Lung (tissue), 11 donors: ENCODE measurements at regions not wholly inside any gene's neighbourhood (a gene's known extent, or its start where the extent isn't known, plus 50 kb on each side); places are given as distances from the start of the nearest gene placed in this dataset.
"Not testable (repeated sequence)": the region's sequence is repeated elsewhere in the genome, so short reads cannot be mapped to it uniquely, and the experiment has no call there.

Source experiments
- ATAC-seq: fragments of 200-7000 bp; cut with Tn5 transposase; one replicate; pipeline ENCODE4 v1.9.1; 2020; ENCODE audit warnings: moderate number of reproducible peaks; ENCODE audit not compliant: insufficient read depth, low FRiP score
- DNase-seq, 3 donors: peaks; one replicate each; pipeline ENCODE4 v3.0.0-alpha.2; 2013 to 2017
- H3K27ac ChIP-seq, 2 donors: one replicate each; pipeline ENCODE4 v1.5.1; 2013; ENCODE audit warnings: mild to moderate bottlenecking in 2 of 2, moderate library complexity in 2 of 2, control low read depth in 1 of 2, inconsistent platforms in 1 of 2, low read depth in 1 of 2, low read length in 1 of 2
- H3K27me3 ChIP-seq, 3 donors: one replicate each; pipeline ENCODE4 v1.5.1; 2013; ENCODE audit warnings: low read length in 2 of 3; ENCODE audit not compliant: control insufficient read depth in 3 of 3, insufficient read depth in 3 of 3
- H3K36me3 ChIP-seq, 4 donors: one replicate each; pipeline ENCODE4 v1.5.1; 2013; ENCODE audit warnings: low read length in 4 of 4, mild to moderate bottlenecking in 1 of 4, moderate library complexity in 1 of 4; ENCODE audit not compliant: control insufficient read depth in 4 of 4, insufficient read depth in 4 of 4
- H3K4me1 ChIP-seq, 5 donors: one replicate each; pipeline ENCODE4 v1.5.1; 2013; ENCODE audit warnings: low read length in 5 of 5, mild to moderate bottlenecking in 2 of 5, moderate library complexity in 1 of 5; ENCODE audit not compliant: control insufficient read depth in 5 of 5, insufficient read depth in 5 of 5
- H3K4me3 ChIP-seq: one replicate; pipeline ENCODE4 v1.5.1; 2013; ENCODE audit warnings: mild to moderate bottlenecking, control low read depth, moderate library complexity
- H3K9ac ChIP-seq, 2 donors: one replicate each; pipeline ENCODE4 v1.5.1; 2013; ENCODE audit warnings: low read length in 2 of 2, control low read depth in 1 of 2; ENCODE audit not compliant: insufficient read depth in 1 of 2
- H3K9me3 ChIP-seq, 4 donors: one replicate each; pipeline ENCODE4 v1.5.1; 2013; ENCODE audit warnings: low read length in 3 of 4, mild to moderate bottlenecking in 1 of 4, moderate library complexity in 1 of 4; ENCODE audit not compliant: control insufficient read depth in 4 of 4, insufficient read depth in 3 of 4
- CTCF ChIP-seq: IDR thresholded peaks from 2 replicates; pipeline ENCODE4 v1.5.1; 2012; ENCODE audit warnings: mild to moderate bottlenecking; ENCODE audit errors: control extremely low read depth, extremely low read depth
- whole genome bisulfite sequencing, 2 donors: extraction: QIAGEN DNeasy Blood & Tissue Kit; methylation state at CpG; one replicate each; pipeline ENCODE4 v1.1.7; 2013; 5-methylcytosine and 5-hydroxymethylcytosine counted together
- donor health status: control.
- donor health status: control.
- donor health status: Bipolar disorder and iron deficiency.
- donor health status: healthy.
- donor health status: DM: yes; HTN: yes; CAD: no.

GRCh38 chr2:133641942-133642725, 73.9 kb upstream of the NCKAP5 start:
- H3K27ac ChIP-seq, result no peak overlapping the region
- H3K4me1 ChIP-seq, result peaks cover 0 to 19% (median 3%) of the 10 kb centered on the region in 5 donors
- H3K27me3 ChIP-seq, result no peaks in the 10 kb centered on the region
- no peak for ATAC-seq
- H3K9me3 ChIP-seq, result no peaks in the 10 kb centered on the region
- no peak for TF ChIP-seq CTCF
- DNase-seq, result no peak
- no peaks in the 10 kb centered on the region for H3K36me3 ChIP-seq
- peak overlapping the region in 1 of 2 donors; percentile 51 for H3K9ac ChIP-seq
- 77 to 82% methylated on average over 5 of the region's 5 CpGs for WGBS, 2 donors
- no peak overlapping the region for H3K4me3 ChIP-seq

- peaks cover 0 to 19% (median 3%) of the 10 kb centered on the region in 5 donors for H3K4me1 ChIP-seq
- H3K36me3 ChIP-seq, result no peaks in the 10 kb centered on the region
- H3K27me3 ChIP-seq, result no peaks in the 10 kb centered on the region
- peak in 2 of 3 donors; percentile 86 to 87 for DNase-seq
- no peak for TF ChIP-seq CTCF
- peak overlapping the region in 1 of 2 donors; percentile 51 for H3K9ac ChIP-seq
- no peak overlapping the region for H3K27ac ChIP-seq
- no peaks in the 10 kb centered on the region for H3K9me3 ChIP-seq
- H3K4me3 ChIP-seq, result no peak overlapping the region
- no peak for ATAC-seq
Measured at GRCh38 chr2:133642791-133643191, 74.5 kb upstream of the NCKAP5 start.

- WGBS, 2 donors, result 87 to 91% methylated on average over 2 of the region's 2 CpGs
- no peak overlapping the region for H3K27ac ChIP-seq
- no peak for DNase-seq
- no peaks in the 10 kb centered on the region for H3K9me3 ChIP-seq
- TF ChIP-seq CTCF, result no peak
- no peaks in the 10 kb centered on the region for H3K36me3 ChIP-seq
- no peak overlapping the region for H3K4me3 ChIP-seq
- no peak overlapping the region for H3K9ac ChIP-seq
- no peaks in the 10 kb centered on the region for H3K27me3 ChIP-seq
- ATAC-seq, result no peak
- H3K4me1 ChIP-seq, result peaks cover 0 to 19% (median 3%) of the 10 kb centered on the region in 5 donors
Measured at GRCh38 chr2:133643863-133644262, 75.6 kb upstream of the NCKAP5 start.

- Histone ChIP-seq H3K27ac (no peak overlapping the region), H3K4me1 (peaks cover 0 to 19% (median 3%) of the 10 kb centered on the region in 5 donors), H3K36me3 (no peaks in the 10 kb centered on the region), H3K27me3 (no peaks in the 10 kb centered on the region), H3K4me3 (no peak overlapping the region), H3K9ac (no peak overlapping the region), H3K9me3 (no peaks in the 10 kb centered on the region)
- DNase-seq (no peak), ATAC-seq (no peak)
- no peak for TF ChIP-seq CTCF
Measured at GRCh38 chr2:133644846-133645245, 76.6 kb upstream of the NCKAP5 start.

- not testable (repeated sequence) for H3K4me3 ChIP-seq, H3K27me3 ChIP-seq, H3K27ac ChIP-seq, DNase-seq, H3K9ac ChIP-seq, ATAC-seq, H3K9me3 ChIP-seq, H3K36me3 ChIP-seq
- 66 to 81% methylated on average over 1 of the region's 1 CpG for WGBS, 2 donors
- peaks cover 0 to 10% (median 2%) of the 10 kb centered on the region in 5 donors for H3K4me1 ChIP-seq
Measured at GRCh38 chr2:133647386-133647785, 79.1 kb upstream of the NCKAP5 start.
